IMR-90 (cell line): ENCODE measurements at regions not wholly inside any gene's neighbourhood (a gene's known extent, or its start where the extent isn't known, plus 50 kb on each side); places are given as distances from the start of the nearest gene placed in this dataset.

Experiments
- ATAC-seq: fragments of 200-7000 bp; cut with Tn5 transposase; 2 replicates; pipeline ENCODE4 v1.9.1; 2020; ENCODE audit warnings: low read depth, mild to moderate bottlenecking, moderate library complexity
- BruUV-seq: library from RNA; stranded (reverse); fragments of 400-500 nt; replicated peaks from 2 replicates; lab custom pipeline; 2021; lab: Mats Ljungman, UMichigan
- CTCF ChIA-PET: fragments of 300-600 bp; formaldehyde crosslinking; extraction: SDS; loops from one replicate; lab custom pipeline; 2021; ENCODE audit warnings: antibody characterized with exemption; lab: Yijun Ruan, JAX
- POLR2A ChIA-PET: fragments of 300-600 bp; sonication (Branson Sonifier 250); formaldehyde crosslinking; loops from one replicate; lab custom pipeline; 2022; ENCODE audit warnings: antibody characterized with exemption; ENCODE audit not compliant: unreplicated experiment; lab: Charles Lee
- DNase-seq: peaks from one replicate; pipeline ENCODE4 v3.0.0; 2013
- H2AFZ ChIP-seq: replicated peaks from 2 replicates; pipeline ENCODE3; 2013; ENCODE audit warnings: low read length, mild to moderate bottlenecking; ENCODE audit not compliant: poor library complexity
- H2AK5ac ChIP-seq: 2 replicates; pipeline ENCODE4 v1.6.1; 2013; ENCODE audit warnings: low read depth, low read length, inconsistent platforms
- H2AK9ac ChIP-seq: replicated peaks from 2 replicates; pipeline ENCODE3; 2013; ENCODE audit warnings: mild to moderate bottlenecking, low read depth, low read length, moderate library complexity; ENCODE audit not compliant: poor library complexity
- H2BK120ac ChIP-seq: 2 replicates; pipeline ENCODE4 v1.6.1; 2013; ENCODE audit warnings: low read depth, low read length, inconsistent platforms
- H2BK15ac ChIP-seq: 3 replicates; pipeline ENCODE4 v1.6.1; 2013; ENCODE audit warnings: low read depth, low read length, inconsistent platforms
- H2BK20ac ChIP-seq: 2 replicates; pipeline ENCODE4 v1.6.1; 2013; ENCODE audit warnings: low read depth, mild to moderate bottlenecking, inconsistent platforms, low read length, moderate library complexity
- H2BK5ac ChIP-seq: 2 replicates; pipeline ENCODE4 v1.6.1; 2013; ENCODE audit warnings: mild to moderate bottlenecking, low read depth, low read length, inconsistent platforms; ENCODE audit not compliant: poor library complexity, severe bottlenecking
- H3K14ac ChIP-seq: replicated peaks from 2 replicates; pipeline ENCODE4 v1.6.1; 2013; ENCODE audit warnings: low read depth, low read length, inconsistent platforms
- H3K18ac ChIP-seq: 2 replicates; pipeline ENCODE4 v1.6.1; 2013; ENCODE audit warnings: low read depth, low read length, control low read depth
- H3K23ac ChIP-seq: 2 replicates; pipeline ENCODE4 v1.6.1; 2013; ENCODE audit warnings: low read depth, low read length, inconsistent platforms
- H3K27ac ChIP-seq: 2 replicates; pipeline ENCODE4 v1.5.1; 2013; ENCODE audit warnings: mild to moderate bottlenecking, control low read depth, low read length; ENCODE audit not compliant: insufficient read depth
- H3K27me3 ChIP-seq: 2 replicates; pipeline ENCODE4 v1.6.1; 2013; ENCODE audit warnings: low read length; ENCODE audit not compliant: control insufficient read depth, insufficient read depth
- H3K36me3 ChIP-seq: 2 replicates; pipeline ENCODE4 v1.6.1; 2013; ENCODE audit warnings: low read length, mixed read lengths; ENCODE audit not compliant: control insufficient read depth, insufficient read depth
- H3K4ac ChIP-seq: 2 replicates; pipeline ENCODE4 v1.6.1; 2013; ENCODE audit warnings: low read depth, low read length, inconsistent platforms
- H3K4me1 ChIP-seq: 2 replicates; pipeline ENCODE4 v1.6.1; 2013; ENCODE audit warnings: low read length, mixed read lengths; ENCODE audit not compliant: control insufficient read depth, insufficient read depth
- H3K4me2 ChIP-seq: 2 replicates; pipeline ENCODE4 v1.6.1; 2013; ENCODE audit warnings: low read depth, mild to moderate bottlenecking, control low read depth, low read length, moderate library complexity
- H3K4me3 ChIP-seq: 2 replicates; pipeline ENCODE4 v1.5.1; 2013; ENCODE audit warnings: low read depth, mild to moderate bottlenecking, control low read depth, low read length, moderate library complexity; ENCODE audit not compliant: insufficient read depth
- H3K56ac ChIP-seq: 2 replicates; pipeline ENCODE4 v1.6.1; 2013; ENCODE audit warnings: low read length, inconsistent platforms; ENCODE audit not compliant: insufficient read depth; ENCODE audit errors: extremely low read depth
- H3K79me1 ChIP-seq, 2 experiments: 2 replicates each; pipeline ENCODE4 v1.6.1; 2013; ENCODE audit warnings: low read length in 2 of 2, inconsistent platforms in 1 of 2, low read depth in 1 of 2
- H3K9ac ChIP-seq: 2 replicates; pipeline ENCODE4 v1.6.1; 2013; ENCODE audit warnings: low read depth, low read length, control low read depth
- H3K9me1 ChIP-seq: 2 replicates; pipeline ENCODE4 v1.6.1; 2013; ENCODE audit warnings: low read length, inconsistent platforms; ENCODE audit not compliant: insufficient read depth
- H3K9me3 ChIP-seq: 2 replicates; pipeline ENCODE4 v1.6.1; 2013; ENCODE audit warnings: low read length; ENCODE audit not compliant: control insufficient read depth, insufficient read depth
- H4K20me1 ChIP-seq: 2 replicates; pipeline ENCODE4 v1.6.1; 2013; ENCODE audit warnings: low read length, inconsistent platforms; ENCODE audit not compliant: insufficient read depth
- H4K5ac ChIP-seq: 2 replicates; pipeline ENCODE4 v1.6.1; 2013; ENCODE audit warnings: mild to moderate bottlenecking, low read depth, low read length, control low read depth
- H4K8ac ChIP-seq, 2 experiments: 2 replicates each; pipeline ENCODE4 v1.6.1; 2013; ENCODE audit warnings: low read depth in 2 of 2, low read length in 2 of 2, control low read depth in 1 of 2, inconsistent platforms in 1 of 2
- H4K91ac ChIP-seq: 2 replicates; pipeline ENCODE4 v1.6.1; 2013; ENCODE audit warnings: low read depth, low read length, inconsistent platforms; ENCODE audit not compliant: insufficient read depth
- BHLHE40 ChIP-seq: fragments of 150-350 bp; IDR thresholded peaks from 2 replicates; pipeline ENCODE4 v1.6.1; 2016; ENCODE audit warnings: mild to moderate bottlenecking, low read depth, low read length
- CEBPB ChIP-seq: IDR thresholded peaks from 2 replicates; pipeline ENCODE4 v1.6.1; 2012; ENCODE audit warnings: low read depth, low read length, improper control_type of control experiment
- CHD1 ChIP-seq: IDR thresholded peaks from 2 replicates; pipeline ENCODE4 v1.6.1; 2012; ENCODE audit warnings: low read depth, low read length, improper control_type of control experiment
- FOS ChIP-seq: fragments of 150-350 bp; IDR thresholded peaks from 2 replicates; pipeline ENCODE4 v1.6.1; 2016; ENCODE audit warnings: low read depth, low read length
- MAFK ChIP-seq: IDR thresholded peaks from 2 replicates; pipeline ENCODE4 v1.6.1; 2012; ENCODE audit warnings: low read depth, low read length, improper control_type of control experiment
- MAZ ChIP-seq: IDR thresholded peaks from 2 replicates; pipeline ENCODE4 v1.6.1; 2012; ENCODE audit warnings: low read depth, mild to moderate bottlenecking, low read length, improper control_type of control experiment, moderate library complexity, borderline replicate concordance
- MXI1 ChIP-seq: IDR thresholded peaks from 2 replicates; pipeline ENCODE4 v1.6.1; 2012; ENCODE audit warnings: low read depth, mild to moderate bottlenecking, low read length, moderate library complexity, borderline replicate concordance
- NFE2L2 ChIP-seq: fragments of 150-350 bp; IDR thresholded peaks from 2 replicates; pipeline ENCODE4 v1.6.1; 2016; ENCODE audit warnings: low read depth, mild to moderate bottlenecking, low read length
- POLR2A ChIP-seq: IDR thresholded peaks from 2 replicates; pipeline ENCODE4 v1.6.1; 2012; ENCODE audit warnings: mild to moderate bottlenecking, low read depth, low read length
- RAD21 ChIP-seq: IDR thresholded peaks from 2 replicates; pipeline ENCODE4 v1.6.1; 2012; ENCODE audit warnings: low read length, improper control_type of control experiment
- RCOR1 ChIP-seq: IDR thresholded peaks from 2 replicates; pipeline ENCODE4 v1.6.1; 2012; ENCODE audit warnings: mild to moderate bottlenecking, low read length, improper control_type of control experiment; ENCODE audit not compliant: insufficient replicate concordance
- RFX5 ChIP-seq: IDR thresholded peaks from 2 replicates; pipeline ENCODE4 v1.8.0; 2012; ENCODE audit warnings: low read depth, mild to moderate bottlenecking, low read length, moderate library complexity
- SMC3 ChIP-seq: fragments of 150-350 bp; IDR thresholded peaks from 2 replicates; pipeline ENCODE4 v1.6.1; 2016; ENCODE audit warnings: low read depth, mild to moderate bottlenecking, antibody characterized with exemption, low read length, moderate library complexity
- WGBS, 2 experiments: methylation state at CpG; one replicate each; pipeline versions ENCODE4 v1.1.5 to v1.1.7; 2013; ENCODE audit warnings: missing lambda C conversion rate in 2 of 2; ENCODE audit not compliant: insufficient read length in 1 of 2; ENCODE audit errors: extremely low coverage in 2 of 2; 5-methylcytosine and 5-hydroxymethylcytosine counted together
- dilution Hi-C: fragments of 300-500 bp; cut with HindIII; formaldehyde crosslinking; loops from one replicate; pipeline ENCODE4 v1.14.3; 2018; ENCODE audit warnings: low sequenced_read_pairs; ENCODE audit not compliant: unreplicated experiment
- in situ Hi-C: fragments of 300-500 bp; cut with MboI; formaldehyde crosslinking; loops from 3 replicates; pipeline ENCODE4 v1.14.3; 2019; ENCODE audit warnings: low sequenced_read_pairs, inconsistent platforms, mixed read lengths
- intact Hi-C: fragments of 100-400 bp; cut with micrococcal nuclease; formaldehyde crosslinking; loops from 2 replicates; pipeline ENCODE4 v1.10.0; 2022
- TF ChIP-seq, protein P1 (sequence below): fragments of 150-350 bp; IDR thresholded peaks from 2 replicates; pipeline ENCODE4 v1.6.1; 2016; ENCODE audit warnings: low read depth, mild to moderate bottlenecking, low read length, moderate library complexity, borderline replicate concordance
- TF ChIP-seq, protein P2 (sequence below): conservative IDR thresholded peaks from 2 replicates; pipeline ENCODE4 v1.5.1; 2012; ENCODE audit warnings: mild to moderate bottlenecking, low read depth, low read length, improper control_type of control experiment
- TF ChIP-seq, protein P3 (sequence below): fragments of 150-350 bp; IDR thresholded peaks from 2 replicates; pipeline ENCODE4 v1.6.1; 2017; ENCODE audit warnings: mild to moderate bottlenecking, antibody characterized with exemption, low read length, low read depth

DNA sequence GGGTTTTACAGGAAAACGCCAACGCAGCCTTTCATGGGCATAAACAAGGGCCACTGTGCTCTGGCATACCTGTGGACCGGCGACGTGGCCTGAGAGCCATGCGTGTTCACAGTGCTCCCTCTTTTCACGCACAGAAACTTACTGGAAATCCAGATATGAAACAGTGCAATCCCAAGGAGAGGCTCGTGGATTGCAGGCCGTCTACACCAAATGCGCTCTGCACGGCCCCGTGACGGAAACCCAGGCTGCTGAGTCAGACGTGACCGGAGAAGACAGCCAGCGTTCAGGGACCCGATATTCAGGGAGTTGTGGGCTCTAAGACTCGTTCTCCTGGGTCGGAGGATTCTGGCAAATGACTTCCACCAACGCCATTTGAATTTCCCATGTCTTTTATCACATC, 129.2 kb downstream of the FOXL1 start:
- Histone ChIP-seq H4K5ac (no peak overlapping the region), H3K79me1 (no peaks in the 10 kb centered on the region), H3K18ac (no peak overlapping the region), H3K27ac (no peak overlapping the region), H4K91ac (no peak overlapping the region), H2BK120ac (no peak overlapping the region), H3K23ac (no peak overlapping the region), H2AFZ (no peak overlapping the region), H3K4me2 (no peak overlapping the region), H3K9ac (no peak overlapping the region), H3K4me1 (no peaks in the 10 kb centered on the region), H3K27me3 (peaks cover 11% of the 10 kb centered on the region), H3K9me1 (peaks cover 3% of the 10 kb centered on the region; the same call in 1 of the 2 replicates), H2AK5ac (no peak overlapping the region), H2BK5ac (no peak overlapping the region), H4K8ac (no peak overlapping the region), H2BK15ac (no peak overlapping the region), H3K4me3 (no peak overlapping the region), H3K56ac (no peak overlapping the region), H3K14ac (no peak overlapping the region), H3K36me3 (no peaks in the 10 kb centered on the region), H2BK20ac (no peak overlapping the region), H2AK9ac (no peak overlapping the region), H3K9me3 (peaks cover 5% of the 10 kb centered on the region), H3K4ac (no peak overlapping the region), H4K20me1 (no peaks in the 10 kb centered on the region)
- CTCF ChIA-PET, result no interaction called here
- in situ Hi-C loops (no loop called here), intact Hi-C loops (no loop called here), dilution Hi-C loops (no loop called here)
- DNase-seq, result no peak
- no peak for ATAC-seq
- no TSS peak for BruUV-seq
- TF ChIP-seq, protein P1, sequence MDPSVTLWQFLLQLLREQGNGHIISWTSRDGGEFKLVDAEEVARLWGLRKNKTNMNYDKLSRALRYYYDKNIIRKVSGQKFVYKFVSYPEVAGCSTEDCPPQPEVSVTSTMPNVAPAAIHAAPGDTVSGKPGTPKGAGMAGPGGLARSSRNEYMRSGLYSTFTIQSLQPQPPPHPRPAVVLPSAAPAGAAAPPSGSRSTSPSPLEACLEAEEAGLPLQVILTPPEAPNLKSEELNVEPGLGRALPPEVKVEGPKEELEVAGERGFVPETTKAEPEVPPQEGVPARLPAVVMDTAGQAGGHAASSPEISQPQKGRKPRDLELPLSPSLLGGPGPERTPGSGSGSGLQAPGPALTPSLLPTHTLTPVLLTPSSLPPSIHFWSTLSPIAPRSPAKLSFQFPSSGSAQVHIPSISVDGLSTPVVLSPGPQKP, result no peak
- TF ChIP-seq POLR2A (no peak), MXI1 (no peak), RFX5 (no peak), SMC3 (no peak), MAFK (no peak), CHD1 (no peak), CEBPB (no peak), BHLHE40 (no peak), MAZ (no peak), RCOR1 (no peak), NFE2L2 (no peak), RAD21 (no peak), FOS (no peak)
- TF ChIP-seq, protein P2, sequence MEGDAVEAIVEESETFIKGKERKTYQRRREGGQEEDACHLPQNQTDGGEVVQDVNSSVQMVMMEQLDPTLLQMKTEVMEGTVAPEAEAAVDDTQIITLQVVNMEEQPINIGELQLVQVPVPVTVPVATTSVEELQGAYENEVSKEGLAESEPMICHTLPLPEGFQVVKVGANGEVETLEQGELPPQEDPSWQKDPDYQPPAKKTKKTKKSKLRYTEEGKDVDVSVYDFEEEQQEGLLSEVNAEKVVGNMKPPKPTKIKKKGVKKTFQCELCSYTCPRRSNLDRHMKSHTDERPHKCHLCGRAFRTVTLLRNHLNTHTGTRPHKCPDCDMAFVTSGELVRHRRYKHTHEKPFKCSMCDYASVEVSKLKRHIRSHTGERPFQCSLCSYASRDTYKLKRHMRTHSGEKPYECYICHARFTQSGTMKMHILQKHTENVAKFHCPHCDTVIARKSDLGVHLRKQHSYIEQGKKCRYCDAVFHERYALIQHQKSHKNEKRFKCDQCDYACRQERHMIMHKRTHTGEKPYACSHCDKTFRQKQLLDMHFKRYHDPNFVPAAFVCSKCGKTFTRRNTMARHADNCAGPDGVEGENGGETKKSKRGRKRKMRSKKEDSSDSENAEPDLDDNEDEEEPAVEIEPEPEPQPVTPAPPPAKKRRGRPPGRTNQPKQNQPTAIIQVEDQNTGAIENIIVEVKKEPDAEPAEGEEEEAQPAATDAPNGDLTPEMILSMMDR, result no peak
- TF ChIP-seq, protein P3, sequence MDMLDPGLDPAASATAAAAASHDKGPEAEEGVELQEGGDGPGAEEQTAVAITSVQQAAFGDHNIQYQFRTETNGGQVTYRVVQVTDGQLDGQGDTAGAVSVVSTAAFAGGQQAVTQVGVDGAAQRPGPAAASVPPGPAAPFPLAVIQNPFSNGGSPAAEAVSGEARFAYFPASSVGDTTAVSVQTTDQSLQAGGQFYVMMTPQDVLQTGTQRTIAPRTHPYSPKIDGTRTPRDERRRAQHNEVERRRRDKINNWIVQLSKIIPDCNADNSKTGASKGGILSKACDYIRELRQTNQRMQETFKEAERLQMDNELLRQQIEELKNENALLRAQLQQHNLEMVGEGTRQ, result no peak
- POLR2A ChIA-PET, result no interaction called here
- WGBS, 2 experiments, result 84% methylated on average over 17 of the region's 20 CpGs; no CpG with 5 or more reads in 1 of the 2 experiments
